Mammary epithelial cell (primary cell): ENCODE measurements at regions not wholly inside any gene's neighbourhood (a gene's known extent, or its start where the extent isn't known, plus 50 kb on each side); places are given as distances from the start of the nearest gene placed in this dataset.
"Not testable (repeated sequence)": the region's sequence is repeated elsewhere in the genome, so short reads cannot be mapped to it uniquely, and the experiment has no call there.

Source experiments
- CTCF ChIP-seq, 2 donors: IDR thresholded peaks in 1 of 2; conservative IDR thresholded peaks in 1 of 2; 2 replicates each; pipeline ENCODE4 v1.5.1; 2011 to 2012; ENCODE audit warnings: inconsistent platforms in 2 of 2, low read length in 2 of 2, mild to moderate bottlenecking in 2 of 2, control low read depth in 1 of 2, low read depth in 1 of 2; ENCODE audit not compliant: insufficient read depth in 1 of 2; ENCODE audit errors: extremely low read depth in 1 of 2
- EZH2 ChIP-seq: IDR thresholded peaks from 2 replicates; pipeline ENCODE4 v1.6.1; 2012; ENCODE audit warnings: low read length, inconsistent platforms, borderline replicate concordance

- not testable (repeated sequence) for TF ChIP-seq CTCF (conservative IDR thresholded peaks at IDR 0.05 in 1 of 2, IDR thresholded peaks at IDR 0.05 in 1 of 2; ENCODE audit: extremely low read depth in 1 of 2, insufficient read depth in 1 of 2, low read depth in 1 of 2, low read length in 2 of 2); EZH2
These were observed 63.8 kb upstream of the IKZF1 start for GRCh38 chr7:50240699-50241098.
